Ishikawa (cell line): ENCODE measurements at regions not wholly inside any gene's neighbourhood (a gene's known extent, or its start where the extent isn't known, plus 50 kb on each side); places are given as distances from the start of the nearest gene placed in this dataset.

ENCODE experiments used
- RAD21 ChIP-seq: IDR thresholded peaks from 2 replicates; pipeline ENCODE4 v1.6.1; 2012; ENCODE audit warnings: low read depth
- TAF1 ChIP-seq: IDR thresholded peaks from 2 replicates; pipeline ENCODE4 v1.6.1; 2012; ENCODE audit warnings: low read depth, mild to moderate bottlenecking
- TCF12 ChIP-seq: IDR thresholded peaks from 2 replicates; pipeline ENCODE4 v1.6.1; 2012; ENCODE audit warnings: low read depth
- YY1 ChIP-seq: IDR thresholded peaks from 2 replicates; pipeline ENCODE4 v1.6.1; 2012; ENCODE audit warnings: low read depth

DNA sequence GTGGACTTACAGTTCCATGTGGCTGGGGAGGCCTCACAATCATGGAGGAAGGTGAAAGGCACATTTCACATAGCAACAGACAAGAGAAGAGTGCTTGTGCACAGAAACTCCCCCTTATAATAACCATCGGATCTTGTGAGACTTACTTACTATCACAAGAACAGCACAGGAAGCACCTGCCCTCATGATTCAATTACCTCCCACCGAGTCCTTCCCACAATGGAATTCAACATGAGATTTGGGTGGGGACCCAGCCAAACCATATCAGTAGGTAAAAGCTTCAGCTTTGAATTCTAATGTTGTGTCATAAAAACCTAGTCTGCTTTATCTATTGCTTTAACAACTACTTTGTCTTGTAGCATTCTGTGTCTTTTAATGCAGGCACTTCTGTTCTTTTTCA lies 140.4 kb upstream of the PIK3C3 start:
- no peak for TF ChIP-seq YY1
- TF ChIP-seq TAF1, result no peak
- TF ChIP-seq RAD21, result no peak
- TF ChIP-seq TCF12, result no peak
